Smooth muscle cell (in vitro differentiated cells): ENCODE measurements at regions not wholly inside any gene's neighbourhood (a gene's known extent, or its start where the extent isn't known, plus 50 kb on each side); places are given as distances from the start of the nearest gene placed in this dataset.
A peak's percentile ranks its signal among the peaks of the same experiment; 100 is the strongest.

Experiments
- DNase-seq: peaks from one replicate; lab custom pipeline; 2025; ENCODE audit not compliant: unreplicated experiment; lab: John Stamatoyannopoulos, UW
- H2AFZ ChIP-seq: fragments of 200-600 bp; sonication (generic); 2 replicates; pipeline ENCODE4 v1.6.0; 2016; ENCODE audit warnings: antibody characterized with exemption, low read depth, mild to moderate bottlenecking
- H3F3A ChIP-seq: fragments of 200-600 bp; sonication (generic); 2 replicates; pipeline ENCODE4 v1.6.0; 2017; ENCODE audit warnings: antibody characterized with exemption, low read depth
- H3K27ac ChIP-seq: fragments of 200-600 bp; sonication (generic); 2 replicates; pipeline ENCODE4 v1.5.1; 2016; ENCODE audit warnings: low read depth, mild to moderate bottlenecking
- H3K27me3 ChIP-seq: fragments of 200-600 bp; sonication (generic); 2 replicates; pipeline ENCODE4 v1.6.1; 2016; ENCODE audit warnings: low read depth, mild to moderate bottlenecking
- H3K36me3 ChIP-seq: fragments of 200-600 bp; sonication (generic); 2 replicates; pipeline ENCODE4 v1.5.1; 2016; ENCODE audit warnings: low read depth
- H3K4me1 ChIP-seq: fragments of 200-600 bp; sonication (generic); 2 replicates; pipeline ENCODE4 v1.5.1; 2016; ENCODE audit warnings: low read depth
- H3K4me2 ChIP-seq: fragments of 200-600 bp; sonication (generic); 2 replicates; pipeline ENCODE4 v1.6.0; 2016; ENCODE audit warnings: mild to moderate bottlenecking
- H3K4me3 ChIP-seq: fragments of 200-600 bp; sonication (generic); 2 replicates; pipeline ENCODE4 v1.5.1; 2016; ENCODE audit warnings: mild to moderate bottlenecking
- H3K79me2 ChIP-seq: fragments of 200-600 bp; sonication (generic); 2 replicates; pipeline ENCODE4 v1.6.0; 2016; ENCODE audit warnings: low read depth, mild to moderate bottlenecking
- H3K9ac ChIP-seq: fragments of 200-600 bp; sonication (generic); 2 replicates; pipeline ENCODE4 v1.6.0; 2016; ENCODE audit warnings: low read depth
- H3K9me3 ChIP-seq: fragments of 200-600 bp; sonication (generic); replicated peaks from 2 replicates; pipeline ENCODE4 v1.5.1; 2016; ENCODE audit warnings: low read depth
- H4K20me1 ChIP-seq: fragments of 200-600 bp; sonication (generic); 2 replicates; pipeline ENCODE4 v1.6.0; 2016; ENCODE audit warnings: low read depth
- WGBS: methylation state at CpG from one replicate; pipeline ENCODE4 v1.1.7; 2016; ENCODE audit warnings: low lambda C conversion rate; 5-methylcytosine and 5-hydroxymethylcytosine counted together
- TF ChIP-seq, protein P1 (sequence below): fragments of 200-600 bp; sonication (generic); IDR thresholded peaks from 2 replicates; pipeline ENCODE4 v1.5.1; 2017; ENCODE audit warnings: borderline replicate concordance, mild to moderate bottlenecking, antibody characterized with exemption; ENCODE audit not compliant: insufficient read depth, poor library complexity, severe bottlenecking

DNA sequence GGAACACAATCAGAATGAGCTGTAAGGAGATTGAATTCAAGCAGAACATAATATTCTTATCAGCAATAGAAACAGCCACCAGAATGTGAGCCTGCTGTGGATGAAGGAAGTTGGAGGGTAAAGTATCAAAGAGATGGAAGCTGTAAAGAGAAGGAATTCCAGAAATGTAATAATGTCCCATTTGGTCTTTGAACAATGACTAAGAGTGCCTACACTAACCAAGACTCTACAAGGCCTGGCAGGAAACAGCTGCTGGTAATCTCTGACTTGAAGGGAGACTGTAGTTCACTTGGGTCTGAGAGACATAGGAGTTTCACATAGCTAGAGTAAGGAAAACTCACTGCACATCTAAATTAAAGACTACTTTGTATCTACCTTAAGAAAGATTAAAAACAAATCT is 1176.0 kb upstream of the ALCAM start:
- H2AFZ ChIP-seq = no peak overlapping the region
- H3K4me1 ChIP-seq = no peaks in the 10 kb centered on the region
- peak overlapping the region; percentile 25 for H3K4me2 ChIP-seq
- H3K4me3 ChIP-seq = no peak overlapping the region
- H3K36me3 ChIP-seq = no peaks in the 10 kb centered on the region
- TF ChIP-seq, protein P1, sequence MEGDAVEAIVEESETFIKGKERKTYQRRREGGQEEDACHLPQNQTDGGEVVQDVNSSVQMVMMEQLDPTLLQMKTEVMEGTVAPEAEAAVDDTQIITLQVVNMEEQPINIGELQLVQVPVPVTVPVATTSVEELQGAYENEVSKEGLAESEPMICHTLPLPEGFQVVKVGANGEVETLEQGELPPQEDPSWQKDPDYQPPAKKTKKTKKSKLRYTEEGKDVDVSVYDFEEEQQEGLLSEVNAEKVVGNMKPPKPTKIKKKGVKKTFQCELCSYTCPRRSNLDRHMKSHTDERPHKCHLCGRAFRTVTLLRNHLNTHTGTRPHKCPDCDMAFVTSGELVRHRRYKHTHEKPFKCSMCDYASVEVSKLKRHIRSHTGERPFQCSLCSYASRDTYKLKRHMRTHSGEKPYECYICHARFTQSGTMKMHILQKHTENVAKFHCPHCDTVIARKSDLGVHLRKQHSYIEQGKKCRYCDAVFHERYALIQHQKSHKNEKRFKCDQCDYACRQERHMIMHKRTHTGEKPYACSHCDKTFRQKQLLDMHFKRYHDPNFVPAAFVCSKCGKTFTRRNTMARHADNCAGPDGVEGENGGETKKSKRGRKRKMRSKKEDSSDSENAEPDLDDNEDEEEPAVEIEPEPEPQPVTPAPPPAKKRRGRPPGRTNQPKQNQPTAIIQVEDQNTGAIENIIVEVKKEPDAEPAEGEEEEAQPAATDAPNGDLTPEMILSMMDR = no peak
- no peaks in the 10 kb centered on the region for H3K79me2 ChIP-seq
- H3K9ac ChIP-seq = no peak overlapping the region
- no peaks in the 10 kb centered on the region for H3K9me3 ChIP-seq
- no peaks in the 10 kb centered on the region for H3K27me3 ChIP-seq
- no peaks in the 10 kb centered on the region for H4K20me1 ChIP-seq
- H3F3A ChIP-seq = no peaks in the 10 kb centered on the region
- no peak for DNase-seq
- no peak overlapping the region for H3K27ac ChIP-seq

DNA sequence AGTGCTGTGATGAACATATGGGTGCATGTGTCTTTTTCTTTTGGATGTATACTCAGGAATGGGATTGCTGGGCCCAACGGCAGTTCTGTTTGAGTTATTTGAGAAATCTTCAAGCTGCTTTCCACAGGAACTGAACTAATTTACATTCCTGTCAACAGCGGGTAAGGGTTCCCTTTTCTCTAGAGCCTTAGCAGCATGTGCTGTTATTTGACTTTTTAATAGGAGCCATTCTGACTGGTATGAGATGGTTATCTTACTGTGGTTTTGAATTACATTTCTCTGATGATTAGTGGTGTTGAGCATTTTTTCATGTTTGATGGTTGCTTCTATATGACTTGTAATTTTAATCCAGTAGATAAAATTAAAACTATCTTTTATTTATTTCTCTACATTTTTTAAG is 1168.6 kb upstream of the ALCAM start:
- Histone ChIP-seq H3K4me2 (no peak overlapping the region), H3K9ac (no peak overlapping the region), H3F3A (no peaks in the 10 kb centered on the region), H4K20me1 (no peaks in the 10 kb centered on the region), H3K9me3 (no peaks in the 10 kb centered on the region), H3K36me3 (no peaks in the 10 kb centered on the region), H3K27ac (no peak overlapping the region), H2AFZ (no peak overlapping the region), H3K79me2 (no peaks in the 10 kb centered on the region), H3K27me3 (no peaks in the 10 kb centered on the region), H3K4me1 (no peaks in the 10 kb centered on the region), H3K4me3 (no peak overlapping the region)
- WGBS = 57% methylated on average over 2 of the region's 2 CpGs
- TF ChIP-seq, protein P1 = no peak
- no peak for DNase-seq

DNA sequence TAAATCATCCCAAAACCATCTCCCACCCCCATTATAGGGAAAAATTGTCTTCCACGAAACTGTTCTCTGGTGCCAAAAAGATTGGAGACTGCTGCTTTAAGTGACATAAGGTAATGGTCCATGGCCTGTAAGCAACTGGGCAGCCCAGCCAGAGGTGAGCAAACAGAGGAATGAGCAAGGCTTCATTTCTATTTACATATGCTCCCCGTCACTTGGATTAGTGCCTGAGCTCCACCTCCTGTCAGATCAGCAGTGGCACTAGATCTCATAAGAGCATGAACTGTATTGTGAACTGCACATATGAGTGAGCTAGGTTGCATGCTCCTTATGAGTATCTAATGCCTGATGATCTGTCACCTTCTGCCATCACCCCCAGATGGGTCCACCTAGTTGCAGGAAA is 1159.8 kb upstream of the ALCAM start:
- Histone ChIP-seq H3K27ac (no peak overlapping the region), H3K27me3 (no peaks in the 10 kb centered on the region), H3K4me2 (no peak overlapping the region), H3K79me2 (no peaks in the 10 kb centered on the region), H3F3A (no peaks in the 10 kb centered on the region), H3K9me3 (no peaks in the 10 kb centered on the region), H2AFZ (no peak overlapping the region), H3K9ac (no peak overlapping the region), H3K36me3 (no peaks in the 10 kb centered on the region), H3K4me1 (no peaks in the 10 kb centered on the region), H3K4me3 (no peak overlapping the region), H4K20me1 (no peaks in the 10 kb centered on the region)
- no peak for DNase-seq
- WGBS = 100% methylated on average over 2 of the region's 2 CpGs
- TF ChIP-seq, protein P1 = no peak

DNA sequence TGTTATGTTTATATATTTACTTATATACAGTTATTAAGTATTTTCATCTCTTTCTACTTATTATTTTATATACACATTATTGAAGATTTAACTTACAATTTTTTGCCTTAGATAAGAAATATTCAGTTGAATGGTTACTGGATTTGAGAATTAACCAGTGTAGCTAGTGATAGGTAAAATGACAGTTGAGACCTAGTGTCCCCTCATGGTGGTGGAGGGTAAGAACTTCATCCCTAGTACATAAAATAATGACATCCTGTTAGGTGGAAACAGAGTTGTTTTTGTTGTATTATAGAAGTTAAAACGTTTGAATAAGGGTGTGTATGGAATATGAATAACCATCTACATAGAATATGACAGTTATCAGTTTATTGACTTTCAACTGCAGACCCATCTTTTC is 1152.4 kb upstream of the ALCAM start:
- no peaks in the 10 kb centered on the region for H3K27me3 ChIP-seq
- no peak overlapping the region for H3K4me2 ChIP-seq
- TF ChIP-seq, protein P1 = no peak
- 48% methylated on average over 1 of the region's 1 CpG for WGBS
- no peaks in the 10 kb centered on the region for H3K79me2 ChIP-seq
- no peak for DNase-seq
- no peaks in the 10 kb centered on the region for H3K4me1 ChIP-seq
- H3K9me3 ChIP-seq = no peaks in the 10 kb centered on the region
- no peaks in the 10 kb centered on the region for H3F3A ChIP-seq
- no peak overlapping the region for H2AFZ ChIP-seq
- H3K27ac ChIP-seq = no peak overlapping the region
- no peaks in the 10 kb centered on the region for H3K36me3 ChIP-seq
- H4K20me1 ChIP-seq = no peaks in the 10 kb centered on the region
- H3K9ac ChIP-seq = no peak overlapping the region
- H3K4me3 ChIP-seq = no peak overlapping the region
